ENCODE measurements at regions not wholly inside any gene's neighbourhood (a gene's known extent, or its start where the extent isn't known, plus 50 kb on each side); places are given as distances from the start of the nearest gene placed in this dataset.

- H3K9me3 ChIP-seq: no peaks in the 10 kb centered on the region; the same call in 2 of the 3 replicates
- TF ChIP-seq FOXS1 (CRISPR knock-in tag; IDR thresholded peaks at IDR 0.05): no peak
- no peak for TF ChIP-seq PHF8 (IDR thresholded peaks at IDR 0.05; ENCODE audit: borderline replicate concordance, low read depth)
- TF ChIP-seq HOXA7 (CRISPR knock-in tag; IDR thresholded peaks at IDR 0.05): no peak
- no peak for TF ChIP-seq MAX (IDR thresholded peaks at IDR 0.05)
- no peak for TF ChIP-seq NPAS2 (CRISPR knock-in tag; IDR thresholded peaks at IDR 0.05; ENCODE audit: borderline replicate concordance)
- no peak for TF ChIP-seq SMC3 (IDR thresholded peaks at IDR 0.05)
- no peak for TF ChIP-seq RCOR1 (IDR thresholded peaks at IDR 0.05; ENCODE audit: low read depth, low read length)
- TF ChIP-seq RARB (CRISPR knock-in tag; IDR thresholded peaks at IDR 0.05): no peak
- no peak for TF ChIP-seq CEBPB (IDR thresholded peaks at IDR 0.05)
- no peak for TF ChIP-seq HDAC2 (IDR thresholded peaks at IDR 0.05)
- no peak for TF ChIP-seq MYC (IDR thresholded peaks at IDR 0.05; ENCODE audit: borderline replicate concordance, low read length)
- TF ChIP-seq GATA3 (IDR thresholded peaks at IDR 0.05; ENCODE audit: borderline replicate concordance): no peak
- no peak for TF ChIP-seq CTCF (IDR thresholded peaks at IDR 0.05)
- TF ChIP-seq RNF2 (IDR thresholded peaks at IDR 0.05; ENCODE audit: borderline replicate concordance, low read depth): no peak
- no peak for TF ChIP-seq EP300 (IDR thresholded peaks at IDR 0.05)
- no peak for TF ChIP-seq RFX5 (IDR thresholded peaks at IDR 0.05)
- no peak for TF ChIP-seq CBX8 (IDR thresholded peaks at IDR 0.05)
- no peak for TF ChIP-seq PBX3 (IDR thresholded peaks at IDR 0.05)
- TF ChIP-seq TP53 (CRISPR knock-in tag; IDR thresholded peaks at IDR 0.05): no peak
- no peak for TF ChIP-seq MAFK (IDR thresholded peaks at IDR 0.05; ENCODE audit: partially characterized antibody)
- H3K4me1 ChIP-seq: no peaks in the 10 kb centered on the region
- no peak overlapping the region for H3K27ac ChIP-seq
- 47% methylated on average over 3 of the region's 3 CpGs for WGBS (ENCODE audit: missing lambda C conversion rate)
- ChIA-PET POLR2A (no interaction called here), CTCF (no interaction called here)
- DNase-seq (ENCODE audit: low read depth in 1 of 2, low spot score in 1 of 2): no peak
- H3K4me2 ChIP-seq: no peak overlapping the region
- no peak overlapping the region for H3K4me3 ChIP-seq
- ATAC-seq: no peak
- FAIRE-seq: no peak
Measured at GRCh38 chr7:45461026-45461425, 113.1 kb upstream of the ADCY1 start.

- Histone ChIP-seq H3K9me3 (no peaks in the 10 kb centered on the region; the same call in 1 of the 3 replicates), H3K4me2 (no peak overlapping the region), H3K4me3 (no peak overlapping the region), H3K27ac (no peak overlapping the region), H3K4me1 (no peaks in the 10 kb centered on the region)
- POLR2A ChIA-PET: no interaction called here
- CTCF ChIA-PET: interaction anchor here (1.8 kb wide), 1 partner anchor 209 kb away, joined by 4 read pairs; no protein-coding TSS in a partner anchor
- ATAC-seq: no peak
- WGBS (ENCODE audit: missing lambda C conversion rate): 30% methylated on average over 1 of the region's 1 CpG
- no peak for DNase-seq (ENCODE audit: low read depth in 1 of 2, low spot score in 1 of 2)
- TF ChIP-seq HES2 (IDR thresholded peaks at IDR 0.05): no peak
- no peak for TF ChIP-seq SMC3 (IDR thresholded peaks at IDR 0.05)
- TF ChIP-seq CHD4 (IDR thresholded peaks at IDR 0.05; ENCODE audit: borderline replicate concordance): no peak
- no peak for TF ChIP-seq EHF (CRISPR knock-in tag; IDR thresholded peaks at IDR 0.05)
- TF ChIP-seq HEYL (CRISPR knock-in tag; IDR thresholded peaks at IDR 0.05): no peak
- no peak for TF ChIP-seq CEBPB (IDR thresholded peaks at IDR 0.05)
- TF ChIP-seq EP300 (IDR thresholded peaks at IDR 0.05): no peak
- TF ChIP-seq CBX8 (IDR thresholded peaks at IDR 0.05): no peak
- TF ChIP-seq KDM1A (IDR thresholded peaks at IDR 0.05; ENCODE audit: low read depth): no peak
- no peak for TF ChIP-seq HMGXB4 (CRISPR knock-in tag; IDR thresholded peaks at IDR 0.05; ENCODE audit: borderline replicate concordance)
- no peak for TF ChIP-seq PBX3 (IDR thresholded peaks at IDR 0.05)
- TF ChIP-seq RNF2 (IDR thresholded peaks at IDR 0.05; ENCODE audit: borderline replicate concordance, low read depth): no peak
- TF ChIP-seq NFE2L2 (conservative IDR thresholded peaks at IDR 0.05; ENCODE audit: low read length): no peak
- TF ChIP-seq ESRRA (IDR thresholded peaks at IDR 0.05; ENCODE audit: borderline replicate concordance, low read length): no peak
- TF ChIP-seq REST (IDR thresholded peaks at IDR 0.05): no peak
- no peak for TF ChIP-seq HOXB5 (CRISPR knock-in tag; IDR thresholded peaks at IDR 0.05)
- no peak for FAIRE-seq
Measured at GRCh38 chr7:45469103-45469502, 105.1 kb upstream of the ADCY1 start.
